ENCODE measurements at regions not wholly inside any gene's neighbourhood (a gene's known extent, or its start where the extent isn't known, plus 50 kb on each side); places are given as distances from the start of the nearest gene placed in this dataset.

DNA sequence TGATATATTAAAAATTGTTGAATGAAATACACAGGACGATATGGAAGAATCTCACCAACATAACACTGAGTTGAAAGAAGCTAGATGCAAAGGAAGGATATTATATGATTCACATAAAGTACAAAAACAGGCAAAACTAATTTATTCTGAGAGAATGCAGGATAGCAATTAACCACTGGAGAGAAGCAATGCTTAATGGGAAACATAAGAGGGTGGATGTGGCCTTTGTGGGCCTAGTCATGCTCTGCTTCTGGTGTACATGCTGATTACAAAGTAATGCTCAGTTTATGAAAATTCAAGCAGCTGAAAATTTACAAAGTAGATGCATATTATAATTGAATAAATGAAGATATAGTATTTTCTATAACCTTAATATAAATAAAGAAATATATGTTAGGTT is 326.4 kb upstream of the ADAMTS5 start:
- H3K4me1 ChIP-seq: no peaks in the 10 kb centered on the region
- intact Hi-C loops (cut with DNase I): no loop called here
- H3K36me3 ChIP-seq: no peaks in the 10 kb centered on the region
- H3K27ac ChIP-seq: no peak overlapping the region
- H3K9me3 ChIP-seq: no peaks in the 10 kb centered on the region
- no peak for DNase-seq
- no peak for TF ChIP-seq POLR2A (IDR thresholded peaks at IDR 0.05)
- TF ChIP-seq, protein P1, sequence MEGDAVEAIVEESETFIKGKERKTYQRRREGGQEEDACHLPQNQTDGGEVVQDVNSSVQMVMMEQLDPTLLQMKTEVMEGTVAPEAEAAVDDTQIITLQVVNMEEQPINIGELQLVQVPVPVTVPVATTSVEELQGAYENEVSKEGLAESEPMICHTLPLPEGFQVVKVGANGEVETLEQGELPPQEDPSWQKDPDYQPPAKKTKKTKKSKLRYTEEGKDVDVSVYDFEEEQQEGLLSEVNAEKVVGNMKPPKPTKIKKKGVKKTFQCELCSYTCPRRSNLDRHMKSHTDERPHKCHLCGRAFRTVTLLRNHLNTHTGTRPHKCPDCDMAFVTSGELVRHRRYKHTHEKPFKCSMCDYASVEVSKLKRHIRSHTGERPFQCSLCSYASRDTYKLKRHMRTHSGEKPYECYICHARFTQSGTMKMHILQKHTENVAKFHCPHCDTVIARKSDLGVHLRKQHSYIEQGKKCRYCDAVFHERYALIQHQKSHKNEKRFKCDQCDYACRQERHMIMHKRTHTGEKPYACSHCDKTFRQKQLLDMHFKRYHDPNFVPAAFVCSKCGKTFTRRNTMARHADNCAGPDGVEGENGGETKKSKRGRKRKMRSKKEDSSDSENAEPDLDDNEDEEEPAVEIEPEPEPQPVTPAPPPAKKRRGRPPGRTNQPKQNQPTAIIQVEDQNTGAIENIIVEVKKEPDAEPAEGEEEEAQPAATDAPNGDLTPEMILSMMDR (IDR thresholded peaks at IDR 0.05): no peak
- 70 to 77% methylated on average over 1 of the region's 1 CpG for WGBS, 2 donors
- no peaks in the 10 kb centered on the region for H3K27me3 ChIP-seq
- H3K4me3 ChIP-seq: no peak overlapping the region

DNA sequence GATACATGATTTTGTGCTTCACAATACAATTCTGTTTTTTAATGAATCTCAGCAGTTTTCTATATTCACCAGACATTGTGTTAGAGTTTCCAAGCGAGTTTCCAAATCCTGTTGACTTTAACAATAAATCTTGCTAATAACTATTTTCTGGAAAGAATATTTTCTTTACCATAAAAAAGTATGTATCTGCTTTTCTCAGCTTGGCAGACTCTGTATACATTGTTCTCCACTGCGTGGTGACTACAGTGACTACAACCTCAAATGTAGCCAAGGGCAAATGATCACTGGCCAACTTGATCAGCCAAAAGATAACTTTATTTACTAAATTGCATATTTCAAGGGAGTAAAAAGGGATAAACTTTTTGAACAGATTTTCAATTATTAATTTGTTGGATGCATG is 325.9 kb upstream of the ADAMTS5 start:
- DNase-seq: no peak
- no peak for TF ChIP-seq POLR2A (IDR thresholded peaks at IDR 0.05)
- TF ChIP-seq, protein P1 (IDR thresholded peaks at IDR 0.05): no peak
- intact Hi-C loops (cut with DNase I): no loop called here
- Histone ChIP-seq H3K36me3 (no peaks in the 10 kb centered on the region), H3K27me3 (no peaks in the 10 kb centered on the region), H3K4me3 (no peak overlapping the region), H3K27ac (no peak overlapping the region), H3K9me3 (no peaks in the 10 kb centered on the region), H3K4me1 (no peaks in the 10 kb centered on the region)
- 25 to 48% methylated on average over 2 of the region's 2 CpGs for WGBS, 2 donors

DNA sequence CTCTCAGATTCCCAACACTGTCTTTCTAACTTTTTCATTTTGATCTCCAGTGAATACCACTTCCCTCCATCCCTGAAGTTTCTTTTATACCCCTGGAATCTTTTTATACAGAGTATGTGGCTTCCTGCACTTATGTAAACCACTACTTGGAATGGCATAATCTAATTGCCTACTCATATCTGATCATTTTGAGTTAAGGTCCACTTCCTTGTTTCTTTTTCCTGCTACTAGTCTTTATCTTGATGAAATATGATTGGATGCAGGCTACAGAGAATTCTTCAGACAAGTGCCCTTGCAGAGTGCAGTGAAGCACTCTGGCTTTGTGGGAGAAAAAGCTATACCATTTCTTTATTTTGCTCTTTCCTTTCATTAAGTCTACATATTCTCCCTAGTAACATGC is 325.3 kb upstream of the ADAMTS5 start:
- no peak for DNase-seq
- Histone ChIP-seq H3K27me3 (no peaks in the 10 kb centered on the region), H3K9me3 (no peaks in the 10 kb centered on the region), H3K4me1 (no peaks in the 10 kb centered on the region), H3K27ac (no peak overlapping the region), H3K4me3 (no peak overlapping the region), H3K36me3 (no peaks in the 10 kb centered on the region)
- intact Hi-C loops (cut with DNase I): no loop called here
- TF ChIP-seq, protein P1 (IDR thresholded peaks at IDR 0.05): no peak
- no peak for TF ChIP-seq POLR2A (IDR thresholded peaks at IDR 0.05)

DNA sequence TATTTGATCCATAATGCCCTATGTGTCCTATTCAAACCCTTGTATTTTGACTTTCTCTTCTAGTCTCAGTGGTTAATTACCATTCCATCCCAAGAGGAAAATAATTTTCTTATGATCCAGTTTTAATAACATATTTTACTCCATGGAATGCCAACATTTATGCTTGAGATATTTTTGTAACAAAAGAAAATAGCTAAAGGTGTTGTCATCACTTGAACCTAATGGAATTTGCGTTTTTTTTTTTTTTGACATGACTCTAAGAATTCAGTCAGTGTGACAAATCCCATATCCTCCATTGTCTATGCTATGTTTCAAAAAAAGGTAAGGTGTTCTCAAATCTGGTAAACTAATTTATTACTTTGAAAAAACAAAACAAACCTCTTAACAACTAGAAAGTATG is 324.1 kb upstream of the ADAMTS5 start:
- Histone ChIP-seq H3K27ac (no peak overlapping the region), H3K9me3 (no peaks in the 10 kb centered on the region), H3K27me3 (no peaks in the 10 kb centered on the region), H3K4me3 (no peak overlapping the region), H3K36me3 (no peaks in the 10 kb centered on the region), H3K4me1 (no peaks in the 10 kb centered on the region)
- TF ChIP-seq, protein P1 (IDR thresholded peaks at IDR 0.05): no peak
- no peak for TF ChIP-seq POLR2A (IDR thresholded peaks at IDR 0.05)
- no peak for DNase-seq
- intact Hi-C loops (cut with DNase I): no loop called here
- 56 to 84% methylated on average over 1 of the region's 1 CpG for WGBS, 2 donors

DNA sequence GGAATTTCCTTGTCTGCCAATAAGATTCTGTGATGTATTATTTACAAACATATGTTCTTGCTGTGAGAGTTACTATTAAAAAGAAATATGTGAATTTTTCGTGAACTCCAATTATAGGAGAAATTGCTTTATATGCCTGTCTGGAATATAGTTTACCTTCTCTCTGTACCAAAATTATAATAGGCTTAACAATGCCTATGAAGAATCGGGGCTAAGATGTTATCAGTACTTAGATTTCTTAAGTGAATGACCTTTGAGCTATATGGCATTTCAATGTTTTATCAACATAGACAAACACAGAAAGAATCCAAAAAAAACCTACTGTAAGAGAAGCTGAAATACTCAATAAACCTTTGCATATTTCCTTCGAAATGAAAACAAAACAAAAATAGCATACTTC is 323.1 kb upstream of the ADAMTS5 start:
- Histone ChIP-seq H3K27ac (no peak overlapping the region), H3K4me1 (no peaks in the 10 kb centered on the region), H3K36me3 (no peaks in the 10 kb centered on the region), H3K9me3 (no peaks in the 10 kb centered on the region), H3K27me3 (no peaks in the 10 kb centered on the region), H3K4me3 (no peak overlapping the region)
- TF ChIP-seq, protein P1 (IDR thresholded peaks at IDR 0.05): no peak
- no peak for TF ChIP-seq POLR2A (IDR thresholded peaks at IDR 0.05)
- WGBS, 2 donors: 47 to 56% methylated on average over 3 of the region's 3 CpGs
- intact Hi-C loops (cut with DNase I): no loop called here
- no peak for DNase-seq
